Endodermal cell (in vitro differentiated cells): ENCODE measurements at regions not wholly inside any gene's neighbourhood (a gene's known extent, or its start where the extent isn't known, plus 50 kb on each side); places are given as distances from the start of the nearest gene placed in this dataset.

Experiments
- DNase-seq: peaks from one replicate; pipeline ENCODE4 v3.0.0-alpha.2; 2017
- H3K27ac ChIP-seq: 2 replicates; pipeline ENCODE4 v1.5.1; 2013; ENCODE audit warnings: mild to moderate bottlenecking, low read depth, low read length, moderate library complexity
- H3K27me3 ChIP-seq: 2 replicates; pipeline ENCODE4 v1.6.1; 2013; ENCODE audit warnings: mild to moderate bottlenecking, low read length, moderate library complexity; ENCODE audit not compliant: insufficient read depth, control insufficient read depth, poor library complexity, severe bottlenecking
- H3K36me3 ChIP-seq: 2 replicates; pipeline ENCODE4 v1.7.0; 2013; ENCODE audit warnings: mild to moderate bottlenecking, low read length, moderate library complexity; ENCODE audit not compliant: control insufficient read depth, insufficient read depth
- H3K4me1 ChIP-seq: one replicate; pipeline ENCODE4 v1.7.0; 2013; ENCODE audit warnings: low read length; ENCODE audit not compliant: control insufficient read depth, insufficient read depth
- H3K4me3 ChIP-seq: 2 replicates; pipeline ENCODE4 v1.5.1; 2013; ENCODE audit warnings: mild to moderate bottlenecking, low read length, moderate library complexity
- H3K9ac ChIP-seq: 2 replicates; pipeline ENCODE4 v1.6.1; 2013; ENCODE audit warnings: mild to moderate bottlenecking, low read length, moderate library complexity; ENCODE audit not compliant: poor library complexity, severe bottlenecking; ENCODE audit errors: extremely low read depth
- H3K9me3 ChIP-seq: 2 replicates; pipeline ENCODE4 v1.6.1; 2013; ENCODE audit warnings: mild to moderate bottlenecking, low read length, moderate library complexity; ENCODE audit not compliant: control insufficient read depth
- H3K27ac Mint-ChIP-seq: 2 replicates; pipeline ENCODE4 v1.8.0; 2020; ENCODE audit warnings: mixed read lengths
- H3K27me3 Mint-ChIP-seq: 2 replicates; pipeline ENCODE4 v1.8.0; 2021; ENCODE audit warnings: mild to moderate bottlenecking, mixed read lengths; ENCODE audit not compliant: insufficient read depth
- H3K36me3 Mint-ChIP-seq: 2 replicates; pipeline ENCODE4 v1.8.0; 2020; ENCODE audit warnings: low read depth, mixed read lengths
- H3K4me1 Mint-ChIP-seq: 2 replicates; pipeline ENCODE4 v1.8.0; 2020; ENCODE audit warnings: mixed read lengths
- H3K4me3 Mint-ChIP-seq: 2 replicates; pipeline ENCODE4 v1.8.0; 2020; ENCODE audit warnings: mild to moderate bottlenecking, moderate library complexity, mixed read lengths
- H3K9me3 Mint-ChIP-seq: 2 replicates; pipeline ENCODE4 v1.8.0; 2020; ENCODE audit warnings: mild to moderate bottlenecking, mixed read lengths
- WGBS, 2 experiments: methylation state at CpG; one replicate each; pipeline versions ENCODE4 v1.1.5 to v1.1.7; 2013; ENCODE audit warnings: missing lambda C conversion rate in 2 of 2, mixed read lengths in 1 of 2; ENCODE audit not compliant: insufficient coverage in 1 of 2, insufficient read length in 1 of 2; 5-methylcytosine and 5-hydroxymethylcytosine counted together
- TF ChIP-seq, protein P1 (sequence below): fragments of 200-600 bp; sonication (generic); conservative IDR thresholded peaks from 2 replicates; pipeline ENCODE4 v1.5.0; 2021; ENCODE audit warnings: antibody characterized with exemption, mild to moderate bottlenecking

DNA sequence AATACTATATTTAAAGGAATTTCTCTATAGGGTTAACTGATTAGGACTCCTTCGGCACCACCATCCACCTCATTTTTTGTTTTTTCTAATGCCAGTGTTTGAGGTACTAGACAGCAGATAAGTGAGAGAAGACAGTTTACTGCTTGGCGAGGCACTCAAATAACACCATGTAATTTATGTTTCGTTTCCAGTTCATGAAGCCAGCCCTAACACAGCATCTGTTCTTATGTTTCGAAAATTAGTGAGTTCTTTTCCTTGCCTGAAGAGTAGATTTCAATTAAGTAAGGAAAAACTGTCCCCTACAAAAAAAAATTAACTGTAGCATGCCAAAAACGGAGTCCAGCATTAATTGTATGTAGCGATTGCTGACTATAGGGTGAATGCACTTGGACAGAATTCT is 409.1 kb downstream of the TBC1D4 start:
- no peak overlapping the region for H3K27ac Mint-ChIP-seq
- H3K4me1 Mint-ChIP-seq: no peaks in the 10 kb centered on the region
- no peaks in the 10 kb centered on the region for H3K27me3 Mint-ChIP-seq
- WGBS, 2 experiments: 90 to 92% methylated on average over 2 to 6 of the region's 6 CpGs
- H3K9me3 Mint-ChIP-seq: no peaks in the 10 kb centered on the region
- no peak overlapping the region for H3K27ac ChIP-seq
- no peak overlapping the region for H3K4me3 ChIP-seq
- H3K27me3 ChIP-seq: no peaks in the 10 kb centered on the region
- no peaks in the 10 kb centered on the region for H3K36me3 ChIP-seq
- H3K9me3 ChIP-seq: no peaks in the 10 kb centered on the region
- H3K9ac ChIP-seq: no peak overlapping the region
- TF ChIP-seq, protein P1, sequence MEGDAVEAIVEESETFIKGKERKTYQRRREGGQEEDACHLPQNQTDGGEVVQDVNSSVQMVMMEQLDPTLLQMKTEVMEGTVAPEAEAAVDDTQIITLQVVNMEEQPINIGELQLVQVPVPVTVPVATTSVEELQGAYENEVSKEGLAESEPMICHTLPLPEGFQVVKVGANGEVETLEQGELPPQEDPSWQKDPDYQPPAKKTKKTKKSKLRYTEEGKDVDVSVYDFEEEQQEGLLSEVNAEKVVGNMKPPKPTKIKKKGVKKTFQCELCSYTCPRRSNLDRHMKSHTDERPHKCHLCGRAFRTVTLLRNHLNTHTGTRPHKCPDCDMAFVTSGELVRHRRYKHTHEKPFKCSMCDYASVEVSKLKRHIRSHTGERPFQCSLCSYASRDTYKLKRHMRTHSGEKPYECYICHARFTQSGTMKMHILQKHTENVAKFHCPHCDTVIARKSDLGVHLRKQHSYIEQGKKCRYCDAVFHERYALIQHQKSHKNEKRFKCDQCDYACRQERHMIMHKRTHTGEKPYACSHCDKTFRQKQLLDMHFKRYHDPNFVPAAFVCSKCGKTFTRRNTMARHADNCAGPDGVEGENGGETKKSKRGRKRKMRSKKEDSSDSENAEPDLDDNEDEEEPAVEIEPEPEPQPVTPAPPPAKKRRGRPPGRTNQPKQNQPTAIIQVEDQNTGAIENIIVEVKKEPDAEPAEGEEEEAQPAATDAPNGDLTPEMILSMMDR: no peak
- H3K4me1 ChIP-seq: no peaks in the 10 kb centered on the region
- DNase-seq: no peak
- no peak overlapping the region for H3K4me3 Mint-ChIP-seq
- no peaks in the 10 kb centered on the region for H3K36me3 Mint-ChIP-seq

DNA sequence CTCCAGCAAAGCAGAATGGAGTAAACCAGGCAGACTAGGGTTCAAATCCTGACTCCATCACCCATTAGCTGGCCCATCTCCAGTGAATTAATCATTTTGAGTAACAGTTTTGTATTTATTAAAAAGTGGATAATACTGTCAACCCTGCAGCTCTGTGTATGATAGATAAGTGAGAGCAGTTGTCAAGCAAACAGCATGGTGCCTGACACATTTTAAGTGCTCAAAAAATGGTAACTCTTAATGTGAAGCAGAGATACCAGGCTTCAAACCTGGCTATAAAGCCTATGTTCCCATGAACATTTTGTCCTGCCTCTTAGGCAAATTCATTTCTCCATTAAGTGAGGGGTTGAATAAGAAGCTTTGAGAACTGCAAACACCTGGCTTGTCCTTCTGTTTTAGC is 409.6 kb downstream of the TBC1D4 start:
- Histone ChIP-seq H3K27me3 (no peaks in the 10 kb centered on the region), H3K4me3 (no peak overlapping the region), H3K27ac (no peak overlapping the region), H3K36me3 (no peaks in the 10 kb centered on the region), H3K9me3 (no peaks in the 10 kb centered on the region), H3K9ac (no peak overlapping the region), H3K4me1 (no peaks in the 10 kb centered on the region)
- H3K9me3 Mint-ChIP-seq: no peaks in the 10 kb centered on the region
- no peak overlapping the region for H3K4me3 Mint-ChIP-seq
- no peaks in the 10 kb centered on the region for H3K27me3 Mint-ChIP-seq
- no peaks in the 10 kb centered on the region for H3K36me3 Mint-ChIP-seq
- H3K27ac Mint-ChIP-seq: no peak overlapping the region
- no peak for DNase-seq
- no peaks in the 10 kb centered on the region for H3K4me1 Mint-ChIP-seq
- TF ChIP-seq, protein P1: no peak

DNA sequence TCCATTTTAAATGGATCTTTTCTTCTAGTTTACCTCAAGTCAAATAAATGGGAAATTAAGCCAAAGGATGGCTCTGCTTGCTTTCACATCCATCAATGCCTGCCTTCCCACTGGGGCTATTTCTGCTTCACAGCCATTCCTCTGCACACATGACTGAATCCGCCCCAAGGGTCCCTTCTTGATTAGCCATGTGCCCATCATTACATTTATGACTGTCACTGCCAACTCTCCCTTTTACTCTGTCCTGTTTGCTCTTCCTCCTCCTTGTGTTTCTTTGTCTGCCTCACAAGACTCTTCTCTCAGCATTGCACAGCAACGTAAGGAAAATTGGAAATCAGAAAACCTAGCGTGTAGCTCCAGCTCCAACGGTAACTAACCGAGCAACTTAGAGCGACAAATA is 410.2 kb downstream of the TBC1D4 start:
- Mint-ChIP-seq H3K27me3 (no peaks in the 10 kb centered on the region), H3K9me3 (no peaks in the 10 kb centered on the region), H3K36me3 (no peaks in the 10 kb centered on the region), H3K4me1 (no peaks in the 10 kb centered on the region), H3K4me3 (no peak overlapping the region), H3K27ac (no peak overlapping the region)
- H3K36me3 ChIP-seq: no peaks in the 10 kb centered on the region
- TF ChIP-seq, protein P1: no peak
- H3K4me1 ChIP-seq: no peaks in the 10 kb centered on the region
- no peaks in the 10 kb centered on the region for H3K27me3 ChIP-seq
- no peak overlapping the region for H3K4me3 ChIP-seq
- peak overlapping the region; percentile 71 for H3K27ac ChIP-seq
- H3K9me3 ChIP-seq: no peaks in the 10 kb centered on the region
- no peak for DNase-seq
- 70 to 91% methylated on average over 2 to 6 of the region's 6 CpGs for WGBS, 2 experiments
- H3K9ac ChIP-seq: no peak overlapping the region
